Type B pancreatic cell (in vitro differentiated cells): ENCODE measurements at regions not wholly inside any gene's neighbourhood (a gene's known extent, or its start where the extent isn't known, plus 50 kb on each side); places are given as distances from the start of the nearest gene placed in this dataset.

ENCODE experiments used
- DNase-seq: peaks from one replicate; pipeline ENCODE4 v3.0.0; 2021; ENCODE audit warnings: mixed read lengths; ENCODE audit not compliant: unreplicated experiment; ENCODE audit errors: extremely low spot score
- H3K27ac Mint-ChIP-seq: 2 replicates; pipeline ENCODE4 v1.8.0; 2021; ENCODE audit warnings: mild to moderate bottlenecking, mixed read lengths
- H3K27me3 Mint-ChIP-seq: 2 replicates; pipeline ENCODE4 v1.8.0; 2021; ENCODE audit warnings: mixed read lengths
- H3K36me3 Mint-ChIP-seq: 2 replicates; pipeline ENCODE4 v1.8.0; 2021; ENCODE audit warnings: mixed read lengths
- H3K4me1 Mint-ChIP-seq: one replicate; pipeline ENCODE4 v1.8.0; 2021; ENCODE audit warnings: mixed read lengths; ENCODE audit not compliant: unreplicated experiment
- H3K4me3 Mint-ChIP-seq: 2 replicates; pipeline ENCODE4 v1.8.0; 2021; ENCODE audit warnings: mild to moderate bottlenecking, mixed read lengths
- H3K9me3 Mint-ChIP-seq: 2 replicates; pipeline ENCODE4 v1.8.0; 2021; ENCODE audit warnings: mixed read lengths
- CTCF ChIP-seq: fragments of 200-600 bp; sonication (generic); conservative IDR thresholded peaks from 2 replicates; pipeline ENCODE4 v1.5.0; 2021; ENCODE audit warnings: antibody characterized with exemption, mild to moderate bottlenecking

GRCh38 chr2:18803141-18803939, 214.0 kb upstream of the NT5C1B start:
- Mint-ChIP-seq H3K9me3 (no peaks in the 10 kb centered on the region), H3K4me3 (no peak overlapping the region), H3K4me1 (peaks cover 14% of the 10 kb centered on the region), H3K27me3 (peaks cover 7% of the 10 kb centered on the region), H3K27ac (no peak overlapping the region), H3K36me3 (no peaks in the 10 kb centered on the region)
- TF ChIP-seq CTCF, result no peak
- DNase-seq, result no peak

DNA sequence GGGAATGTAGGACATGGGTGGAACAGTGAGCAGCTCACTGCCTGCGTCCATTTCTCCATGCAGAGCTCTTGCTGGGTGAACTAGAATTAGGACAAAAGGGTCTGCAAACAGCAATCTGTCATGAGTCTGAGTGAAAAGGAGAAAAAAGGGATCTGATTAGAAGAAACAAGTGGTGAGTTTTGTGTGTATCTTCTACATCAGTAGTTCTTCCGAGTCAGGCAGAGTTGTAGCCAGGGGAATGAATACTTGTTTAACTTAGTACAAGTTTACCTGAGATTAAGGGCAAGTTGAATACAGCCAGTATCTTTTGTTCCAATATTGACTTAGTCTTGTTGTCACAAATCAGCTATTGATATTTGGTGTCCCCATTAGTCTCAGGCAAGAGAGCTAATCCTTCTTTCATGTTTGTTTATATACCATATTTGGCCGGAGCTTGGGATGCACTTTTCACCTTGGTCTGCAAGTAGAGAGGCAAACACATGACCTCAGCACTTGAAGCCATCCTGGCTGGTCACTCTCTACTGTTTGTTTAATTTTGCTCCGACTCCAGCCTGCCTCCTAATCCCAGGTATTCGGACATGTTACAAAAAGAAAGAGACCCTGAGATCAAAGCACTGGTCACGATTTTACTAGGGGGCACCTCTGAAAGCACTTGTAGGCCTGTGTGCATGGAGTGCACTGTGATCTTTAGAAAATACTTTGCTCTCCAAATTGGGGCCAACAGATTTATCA, 211.0 kb upstream of the NT5C1B start:
- H3K36me3 Mint-ChIP-seq, result no peaks in the 10 kb centered on the region
- H3K4me3 Mint-ChIP-seq, result peak overlapping the region; percentile 5
- peaks cover 7% of the 10 kb centered on the region for H3K27me3 Mint-ChIP-seq
- no peaks in the 10 kb centered on the region for H3K9me3 Mint-ChIP-seq
- H3K4me1 Mint-ChIP-seq, result peaks cover 21% of the 10 kb centered on the region
- no peak for TF ChIP-seq CTCF
- no peak for DNase-seq
- no peak overlapping the region for H3K27ac Mint-ChIP-seq

DNA sequence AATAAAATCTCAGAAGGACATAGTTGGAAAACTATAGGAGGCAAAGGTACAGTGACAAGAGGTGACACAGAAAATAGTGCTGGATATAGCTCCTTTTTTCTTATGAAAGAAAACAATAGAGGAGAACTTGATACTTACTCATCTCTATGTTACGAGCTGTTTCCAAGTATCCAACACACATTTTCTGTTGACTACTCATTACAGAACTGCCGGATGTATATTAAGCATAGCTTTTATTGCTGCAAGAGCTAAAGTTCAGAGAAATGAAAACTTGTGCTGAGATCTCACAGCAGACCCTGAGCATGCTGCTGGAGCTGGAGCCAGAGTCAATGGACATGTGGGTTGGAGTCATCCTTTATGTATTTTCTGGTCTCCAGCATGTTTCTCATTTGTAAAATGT, 210.0 kb upstream of the NT5C1B start:
- Mint-ChIP-seq H3K27ac (no peak overlapping the region), H3K9me3 (no peaks in the 10 kb centered on the region), H3K4me3 (no peak overlapping the region), H3K36me3 (no peaks in the 10 kb centered on the region), H3K4me1 (peaks cover 28% of the 10 kb centered on the region), H3K27me3 (peaks cover 11% of the 10 kb centered on the region)
- no peak for TF ChIP-seq CTCF
- DNase-seq, result no peak

GRCh38 chr2:18797133-18797845, 207.9 kb upstream of the NT5C1B start:
- Mint-ChIP-seq H3K27me3 (peaks cover 7% of the 10 kb centered on the region), H3K4me1 (peaks cover 45% of the 10 kb centered on the region), H3K36me3 (no peaks in the 10 kb centered on the region), H3K27ac (no peak overlapping the region), H3K4me3 (no peak overlapping the region), H3K9me3 (no peaks in the 10 kb centered on the region)
- TF ChIP-seq CTCF, result no peak
- DNase-seq, result no peak

- Mint-ChIP-seq H3K4me1 (peaks cover 54% of the 10 kb centered on the region), H3K9me3 (no peaks in the 10 kb centered on the region), H3K27ac (no peak overlapping the region), H3K4me3 (no peak overlapping the region), H3K36me3 (no peaks in the 10 kb centered on the region), H3K27me3 (peaks cover 11% of the 10 kb centered on the region)
- DNase-seq, result no peak
- no peak for TF ChIP-seq CTCF
These were observed 206.5 kb upstream of the NT5C1B start for GRCh38 chr2:18795906-18796305.
